K562 (cell line): ENCODE measurements at regions not wholly inside any gene's neighbourhood (a gene's known extent, or its start where the extent isn't known, plus 50 kb on each side); places are given as distances from the start of the nearest gene placed in this dataset.
"Not testable (repeated sequence)": the region's sequence is repeated elsewhere in the genome, so short reads cannot be mapped to it uniquely, and the experiment has no call there.

ENCODE experiments used
- ATAC-seq: fragments of 200-7000 bp; cut with Tn5 transposase; 3 replicates; pipeline ENCODE4 v1.9.1; 2020; ENCODE audit warnings: moderate library complexity
- BruUV-seq: library from RNA; stranded (reverse); fragments of 400-500 nt; replicated peaks from 2 replicates; lab custom pipeline; 2021; lab: Mats Ljungman, UMichigan
- CTCF ChIA-PET: fragments of 300-600 bp; formaldehyde crosslinking; extraction: SDS; loops from one replicate; lab custom pipeline; 2021; ENCODE audit warnings: low intra/inter-chr PET ratio; lab: Yijun Ruan, JAX
- POLR2A ChIA-PET: fragments of 300-600, 350-650 bp; sonication (Branson Sonifier 250); formaldehyde crosslinking; extraction: SDS; loops from one replicate; lab custom pipeline; 2021; ENCODE audit warnings: antibody characterized with exemption, inconsistent platforms; lab: Yijun Ruan, JAX
- DNase-seq, 4 experiments: peaks; one replicate each; pipeline versions ENCODE4 v3.0.0 to v3.0.0-alpha.2; 2011 to 2018; ENCODE audit warnings: low spot score in 3 of 4, mixed read lengths in 3 of 4; ENCODE audit errors: extremely low read depth in 1 of 4
- FAIRE-seq: peaks from 2 replicates; lab custom pipeline; 2011; peaks lifted over from hg19 to GRCh38; lab: Jason Lieb, UNC
- H2AFZ ChIP-seq: 2 replicates; pipeline ENCODE4 v1.6.0; 2011; ENCODE audit warnings: low read depth, low read length, control low read depth, inconsistent platforms
- H3K27ac ChIP-seq: fragments of 200-600 bp; 3 replicates; pipeline ENCODE4 v1.8.0; 2011; ENCODE audit warnings: low read depth, mild to moderate bottlenecking, control low read depth, inconsistent platforms, low read length, moderate library complexity, mixed read lengths; ENCODE audit errors: extremely low read depth
- H3K27me3 ChIP-seq, 2 experiments: fragments of 300-600 bp in 1 of 2; 2 replicates in 1 of 2; 3 replicates in 1 of 2; pipeline versions ENCODE4 v1.6.0 to v1.8.0; 2011; ENCODE audit warnings: inconsistent platforms in 2 of 2, low read length in 2 of 2, mild to moderate bottlenecking in 1 of 2, mixed read lengths in 1 of 2, moderate library complexity in 1 of 2; ENCODE audit not compliant: control insufficient read depth in 2 of 2, insufficient read depth in 2 of 2
- H3K36me3 ChIP-seq: fragments of 300-600 bp; 3 replicates; pipeline ENCODE4 v1.8.0; 2011; ENCODE audit warnings: mild to moderate bottlenecking, low read length, inconsistent platforms; ENCODE audit not compliant: control insufficient read depth, insufficient read depth
- H3K4me1 ChIP-seq, 2 experiments: fragments of 200-600 bp in 1 of 2; replicated peaks in 1 of 2; 2 replicates in 1 of 2; 3 replicates in 1 of 2; pipeline versions ENCODE4 v1.5.1 to v1.8.0; 2011; ENCODE audit warnings: inconsistent platforms in 2 of 2, low read length in 2 of 2, mild to moderate bottlenecking in 1 of 2, mixed read lengths in 1 of 2, moderate library complexity in 1 of 2; ENCODE audit not compliant: control insufficient read depth in 2 of 2, insufficient read depth in 2 of 2
- H3K4me2 ChIP-seq: 2 replicates; pipeline ENCODE4 v1.6.1; 2011; ENCODE audit warnings: low read length, control low read depth, inconsistent platforms, mixed read lengths; ENCODE audit not compliant: insufficient read depth
- H3K4me3 ChIP-seq: fragments of 200-600 bp; sonication (generic), shearing (Covaris generic); 2 replicates; pipeline ENCODE4 v1.5.1; 2016; ENCODE audit warnings: control low read depth, inconsistent platforms
- H3K79me2 ChIP-seq: fragments of 200-600 bp; 3 replicates; pipeline ENCODE4 v1.8.0; 2011; ENCODE audit warnings: low read length, inconsistent platforms; ENCODE audit not compliant: control insufficient read depth, insufficient read depth
- H3K9ac ChIP-seq, 2 experiments: 2 replicates each; pipeline versions ENCODE4 v1.6.0 to v1.6.1; 2011; ENCODE audit warnings: low read depth in 2 of 2, low read length in 2 of 2, control low read depth in 1 of 2, inconsistent platforms in 1 of 2, mild to moderate bottlenecking in 1 of 2, mixed read lengths in 1 of 2; ENCODE audit not compliant: insufficient read depth in 1 of 2
- H3K9me1 ChIP-seq: one replicate; pipeline ENCODE4 v1.6.0; 2011; ENCODE audit warnings: inconsistent platforms, mild to moderate bottlenecking, low read length, moderate library complexity; ENCODE audit not compliant: control insufficient read depth, insufficient read depth
- H3K9me3 ChIP-seq: replicated peaks from 2 replicates; pipeline ENCODE4 v1.5.1; 2011; ENCODE audit warnings: low read depth, low read length, inconsistent platforms; ENCODE audit not compliant: control insufficient read depth, insufficient read depth
- H4K20me1 ChIP-seq: replicated peaks from 2 replicates; pipeline ENCODE4 v1.6.1; 2011; ENCODE audit warnings: low read length, inconsistent platforms, mixed read lengths; ENCODE audit not compliant: control insufficient read depth, insufficient read depth
- HLTF ChIP-seq: fragments of 450-650 bp; IDR thresholded peaks from 2 replicates; pipeline ENCODE4 v1.6.1; 2016
- RBM15 ChIP-seq: fragments of 200-400 bp; formaldehyde crosslinking; IDR thresholded peaks from 2 replicates; pipeline ENCODE4 v1.6.1; 2018; ENCODE audit warnings: mild to moderate bottlenecking, low read length, moderate library complexity; ENCODE audit not compliant: insufficient read depth
- RFX1 ChIP-seq: fragments of 450-650 bp; IDR thresholded peaks from 2 replicates; pipeline ENCODE4 v1.6.1; 2016; ENCODE audit warnings: mild to moderate bottlenecking, moderate library complexity
- WGBS: fragments of 100-300 bp; shearing (Covaris generic); methylation state at CpG from one replicate; pipeline ENCODE4 v1.1.6; 2016; ENCODE audit warnings: low coverage, mixed read lengths; ENCODE audit not compliant: insufficient coverage; ENCODE audit errors: missing lambda C conversion rate; 5-methylcytosine and 5-hydroxymethylcytosine counted together
- in situ Hi-C: fragments of 300-500 bp; cut with MboI; formaldehyde crosslinking; loops from 4 replicates; pipeline ENCODE4 v1.15.0; 2018; ENCODE audit warnings: inconsistent platforms, mixed read lengths
- intact Hi-C: fragments of 100-400 bp; cut with micrococcal nuclease; formaldehyde crosslinking; loops from 2 replicates; pipeline ENCODE4 v1.14.2; 2022
- TF ChIP-seq, protein P1 (sequence below): sonication (generic); IDR thresholded peaks from 2 replicates; pipeline ENCODE4 v1.6.1; 2016

- TF ChIP-seq, protein P1, sequence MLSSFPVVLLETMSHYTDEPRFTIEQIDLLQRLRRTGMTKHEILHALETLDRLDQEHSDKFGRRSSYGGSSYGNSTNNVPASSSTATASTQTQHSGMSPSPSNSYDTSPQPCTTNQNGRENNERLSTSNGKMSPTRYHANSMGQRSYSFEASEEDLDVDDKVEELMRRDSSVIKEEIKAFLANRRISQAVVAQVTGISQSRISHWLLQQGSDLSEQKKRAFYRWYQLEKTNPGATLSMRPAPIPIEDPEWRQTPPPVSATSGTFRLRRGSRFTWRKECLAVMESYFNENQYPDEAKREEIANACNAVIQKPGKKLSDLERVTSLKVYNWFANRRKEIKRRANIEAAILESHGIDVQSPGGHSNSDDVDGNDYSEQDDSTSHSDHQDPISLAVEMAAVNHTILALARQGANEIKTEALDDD = no peak
Observed at GRCh38 chr10:35979116-35979515, 337.0 kb upstream of the FZD8 start (continued).

GRCh38 chr10:35973912-35974591 lies 332.0 kb upstream of the FZD8 start:
- H3K4me3 ChIP-seq, POLR2A ChIA-PET, CTCF ChIA-PET: not testable (repeated sequence)

DNA sequence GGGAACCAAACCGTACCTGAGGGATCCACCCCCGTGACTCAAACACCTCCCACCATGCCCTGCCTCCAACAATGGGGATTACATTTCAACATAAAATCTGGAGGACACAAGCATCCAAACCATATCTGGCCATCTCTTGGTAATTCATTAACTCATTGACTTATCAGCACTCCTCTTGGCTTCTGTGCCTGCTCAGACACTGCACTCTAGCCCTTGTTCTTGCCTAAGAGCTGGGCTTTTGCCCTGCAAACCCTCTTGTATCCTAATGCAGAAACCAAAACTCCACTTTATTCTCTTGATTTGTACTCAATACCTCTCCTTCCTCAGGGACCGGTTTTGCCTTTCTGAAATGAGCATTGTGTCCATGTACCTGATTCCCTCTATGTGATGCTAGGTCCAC lies 330.2 kb upstream of the FZD8 start:
- in situ Hi-C loops = no loop called here
- H2AFZ ChIP-seq = no peak overlapping the region
- TF ChIP-seq RFX1 (no peak), HLTF (no peak), RBM15 (no peak)

More at GRCh38 chr10:35973912-35974591, 332.0 kb upstream of the FZD8 start:
- H3K27ac ChIP-seq, H3K9me1 ChIP-seq, BruUV-seq, DNase-seq, H3K4me1 ChIP-seq, H3K79me2 ChIP-seq, H3K4me2 ChIP-seq, H2AFZ ChIP-seq, ATAC-seq, intact Hi-C loops, H4K20me1 ChIP-seq, H3K9me3 ChIP-seq, H3K36me3 ChIP-seq, in situ Hi-C loops, H3K27me3 ChIP-seq, FAIRE-seq, H3K9ac ChIP-seq: not testable (repeated sequence)
- WGBS = 3% methylated on average over 4 of the region's 5 CpGs

More for the DNA sequence above, 330.2 kb upstream of the FZD8 start:
- POLR2A ChIA-PET = no interaction called here
- Histone ChIP-seq H3K4me2 (no peak overlapping the region), H3K4me1 (no peaks in the 10 kb centered on the region), H3K9me1 (no peaks in the 10 kb centered on the region), H3K27me3 (no peaks in the 10 kb centered on the region), H3K4me3 (no peak overlapping the region), H3K9ac (no peak overlapping the region), H3K36me3 (no peaks in the 10 kb centered on the region), H4K20me1 (no peaks in the 10 kb centered on the region), H3K27ac (no peak overlapping the region), H3K9me3 (no peaks in the 10 kb centered on the region), H3K79me2 (no peaks in the 10 kb centered on the region)
- no peak for FAIRE-seq
- 0% methylated on average over 3 of the region's 3 CpGs for WGBS
- no peak for ATAC-seq
- intact Hi-C loops = no loop called here
- no TSS peak for BruUV-seq
- CTCF ChIA-PET = no interaction called here
- DNase-seq = no peak
